RKO (cell line): ENCODE measurements at regions not wholly inside any gene's neighbourhood (a gene's known extent, or its start where the extent isn't known, plus 50 kb on each side); places are given as distances from the start of the nearest gene placed in this dataset.

Experiments
- DNase-seq: peaks from one replicate; pipeline ENCODE4 v3.0.0-alpha.2; 2016; ENCODE audit warnings: low spot score

DNA sequence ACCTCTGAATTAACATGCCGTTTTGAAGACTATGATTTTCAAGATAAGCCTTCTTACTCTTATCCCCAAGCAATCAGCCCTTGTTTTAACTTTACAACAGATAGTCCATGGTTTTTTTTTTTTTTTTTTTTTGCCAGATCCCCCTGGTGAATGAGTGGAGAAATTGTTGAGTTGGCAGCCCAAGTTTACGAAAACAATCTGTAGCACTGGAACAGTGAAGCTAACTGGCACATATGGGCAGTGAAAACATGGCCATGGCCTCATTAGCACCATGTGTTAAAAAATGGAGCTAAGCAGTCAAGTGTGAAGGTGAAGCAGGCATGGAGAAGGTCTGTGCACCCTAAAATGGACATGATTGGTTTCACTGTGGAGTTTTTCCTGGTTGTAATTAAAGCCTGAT is 812.1 kb upstream of the MIR17HG start:
- DNase-seq: no peak

DNA sequence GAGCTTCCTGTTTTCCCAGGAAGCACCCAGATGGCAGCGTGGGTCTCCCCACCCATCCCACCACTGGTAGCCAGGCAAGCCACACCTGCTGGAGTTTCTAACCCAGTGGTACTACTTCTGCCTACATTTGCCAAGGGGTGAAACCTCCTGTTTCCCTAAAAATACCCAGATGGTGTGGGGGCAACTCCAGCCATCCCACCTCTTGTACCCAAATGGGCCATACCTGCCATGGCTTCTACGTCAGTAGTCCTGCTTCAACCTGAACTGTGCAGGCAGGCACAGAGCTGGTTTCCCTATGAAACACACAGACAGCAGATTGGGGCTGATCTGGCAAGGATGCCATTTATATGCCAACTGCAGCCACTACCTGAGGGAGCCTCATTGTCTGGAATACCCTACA is 809.4 kb upstream of the MIR17HG start:
- no peak for DNase-seq

DNA sequence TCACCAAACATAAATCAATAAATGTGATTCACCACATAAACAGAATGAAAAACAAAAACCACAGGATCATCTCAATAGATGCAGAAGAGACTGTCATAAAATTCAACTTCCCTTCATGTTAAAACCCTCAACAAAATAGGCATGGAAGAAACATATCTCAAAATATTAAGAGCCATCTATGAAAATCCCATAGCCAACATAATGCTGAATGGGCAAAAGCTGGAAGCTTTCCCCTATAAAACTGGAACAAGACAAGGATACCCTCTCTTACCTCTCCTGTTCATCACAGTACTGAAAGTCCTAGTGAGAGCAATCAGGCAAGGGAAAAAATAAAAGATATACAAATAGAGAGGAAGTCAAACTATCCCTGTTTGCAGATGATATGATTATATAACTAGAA is 806.1 kb upstream of the MIR17HG start:
- DNase-seq: no peak

DNA sequence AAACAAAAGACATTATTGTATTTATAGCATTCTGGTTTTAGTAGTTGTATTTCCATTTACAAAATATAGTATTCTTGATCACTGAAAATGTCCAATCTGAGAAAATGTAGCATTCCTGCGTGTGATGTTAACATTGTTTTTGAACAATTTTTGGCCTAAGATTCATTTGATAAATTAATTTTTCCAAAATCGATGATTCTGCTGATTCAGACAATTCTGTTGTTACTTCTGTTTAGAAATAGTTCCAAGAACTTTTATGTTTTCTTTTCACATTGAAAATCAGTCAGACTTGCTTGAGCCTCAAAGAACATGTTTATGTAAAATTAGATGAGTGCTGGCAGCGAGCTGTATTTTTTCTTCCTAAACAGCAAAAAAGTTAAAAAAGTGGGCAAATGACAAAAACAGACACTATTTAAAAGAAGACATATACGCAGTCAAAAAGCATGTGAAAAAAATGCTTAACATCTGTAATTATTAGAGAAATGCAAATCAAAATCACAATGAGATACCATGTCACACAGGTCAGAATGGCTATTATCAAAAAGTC is 804.5 kb upstream of the MIR17HG start:
- DNase-seq: no peak

DNA sequence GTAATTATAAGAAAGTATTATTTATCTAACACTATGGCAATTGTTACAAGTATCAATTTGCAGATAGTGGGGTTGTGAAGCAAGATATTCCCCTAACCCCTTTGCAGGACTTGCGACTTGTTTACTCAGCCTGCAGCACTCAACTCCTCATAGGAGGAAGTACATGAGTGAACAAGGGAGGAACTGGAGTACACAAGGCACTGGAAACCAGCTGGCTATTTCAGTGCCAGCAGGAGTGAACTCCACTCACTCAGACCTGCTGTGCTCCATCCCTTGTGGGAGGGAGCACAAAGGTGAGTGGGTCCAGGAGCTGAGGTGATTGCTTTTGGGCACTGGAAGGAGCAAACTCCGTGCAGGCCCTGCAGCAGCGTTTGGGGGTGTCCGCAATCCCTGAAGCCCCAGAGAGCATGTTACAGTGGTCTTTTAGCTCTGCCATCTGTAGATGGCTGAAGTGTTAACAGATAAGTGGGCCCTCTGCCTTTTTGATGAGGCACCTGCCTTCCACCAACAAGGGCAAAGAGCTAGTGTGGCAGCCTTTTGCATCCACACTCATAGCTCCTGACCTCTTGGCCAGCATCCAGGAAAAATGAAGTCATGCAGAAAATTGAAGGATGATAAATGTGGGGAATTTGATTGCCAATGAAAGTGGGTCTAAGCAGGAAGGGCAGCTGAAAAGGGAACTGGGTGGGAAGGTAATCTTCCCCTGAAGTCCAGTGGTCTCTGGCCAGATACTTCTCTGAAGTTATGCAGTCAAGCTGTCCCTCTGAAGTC is 802.2 kb upstream of the MIR17HG start:
- peak; percentile 25 for DNase-seq

DNA sequence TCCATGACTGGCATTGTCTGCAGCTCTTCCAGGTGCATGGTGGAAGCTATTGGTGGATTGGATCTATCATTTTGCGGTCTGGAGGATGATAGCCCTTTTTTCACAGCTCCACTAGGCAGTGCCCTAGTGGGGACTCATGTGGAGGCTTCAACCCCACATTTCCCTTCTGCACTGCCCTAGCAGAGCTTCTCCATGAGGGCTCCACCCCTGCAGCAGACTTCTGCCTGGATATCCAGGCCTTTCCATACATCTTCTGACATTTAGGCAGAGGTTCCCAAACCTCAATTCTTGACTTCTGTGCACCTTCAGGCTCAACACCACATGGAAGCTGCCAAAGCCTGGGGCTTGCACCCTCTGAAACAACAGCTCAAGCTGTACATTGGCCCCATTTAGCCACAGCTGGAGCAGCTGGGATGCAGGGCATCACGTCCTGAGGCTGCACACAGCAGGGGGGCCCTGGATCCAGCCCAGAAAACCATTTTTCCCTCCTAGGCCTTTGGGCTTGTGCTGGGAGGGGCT is 800.2 kb upstream of the MIR17HG start:
- no peak for DNase-seq

DNA sequence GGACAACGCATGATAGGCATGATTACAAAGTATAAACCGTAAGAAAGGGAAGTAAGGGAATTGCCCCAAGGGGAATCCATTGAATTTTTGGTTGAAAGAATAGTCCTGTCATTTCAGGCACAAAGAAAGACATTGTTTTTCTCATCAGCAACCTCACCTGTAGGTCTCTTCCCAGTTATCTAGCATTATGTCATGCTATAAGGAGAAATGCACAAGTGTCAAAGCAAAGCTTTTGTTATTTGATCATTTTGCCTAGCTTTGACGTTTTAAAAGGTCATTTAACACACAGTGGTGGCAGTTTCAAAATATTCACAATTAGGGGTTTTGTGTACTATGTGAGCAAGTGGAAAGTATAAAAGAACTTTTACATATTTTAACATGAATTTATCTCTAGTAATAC is 796.2 kb upstream of the MIR17HG start:
- no peak for DNase-seq

DNA sequence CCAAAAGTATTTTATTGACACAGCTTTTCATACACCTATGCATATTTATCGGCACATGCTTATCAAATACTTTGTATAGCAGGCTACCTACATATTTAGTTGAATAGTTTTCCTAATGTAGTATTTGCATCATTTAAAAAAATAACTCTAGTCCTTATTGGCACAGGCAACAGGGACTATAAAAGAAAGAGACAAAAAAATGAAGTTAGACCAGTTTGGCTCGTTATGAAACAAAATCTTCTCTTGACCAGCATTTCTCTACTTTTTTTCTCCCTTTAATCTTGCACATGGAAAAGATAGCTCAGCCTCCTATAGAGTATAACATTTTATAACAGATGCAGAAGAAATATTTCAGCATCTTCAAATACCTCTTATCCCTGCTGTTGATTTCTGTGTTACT is 794.8 kb upstream of the MIR17HG start:
- DNase-seq: no peak

DNA sequence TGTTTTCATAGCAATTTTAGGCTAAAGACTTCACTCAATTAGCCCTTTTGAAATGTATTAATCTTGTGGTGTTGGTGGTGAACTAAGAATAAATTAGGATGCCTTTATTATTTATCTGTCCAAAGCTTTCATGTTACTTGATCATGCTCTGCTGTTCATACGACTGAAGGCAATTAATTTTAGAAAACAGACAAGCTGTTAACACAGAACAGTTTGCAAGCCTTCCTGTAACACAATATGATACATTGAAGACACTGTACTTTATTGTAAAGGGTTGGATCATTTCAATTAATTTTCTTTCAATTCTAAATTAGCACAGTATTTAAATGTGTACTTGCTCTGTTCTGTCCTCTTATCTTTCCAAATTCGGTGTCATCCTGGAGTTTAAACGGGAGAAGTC is 794.3 kb upstream of the MIR17HG start:
- DNase-seq: no peak

DNA sequence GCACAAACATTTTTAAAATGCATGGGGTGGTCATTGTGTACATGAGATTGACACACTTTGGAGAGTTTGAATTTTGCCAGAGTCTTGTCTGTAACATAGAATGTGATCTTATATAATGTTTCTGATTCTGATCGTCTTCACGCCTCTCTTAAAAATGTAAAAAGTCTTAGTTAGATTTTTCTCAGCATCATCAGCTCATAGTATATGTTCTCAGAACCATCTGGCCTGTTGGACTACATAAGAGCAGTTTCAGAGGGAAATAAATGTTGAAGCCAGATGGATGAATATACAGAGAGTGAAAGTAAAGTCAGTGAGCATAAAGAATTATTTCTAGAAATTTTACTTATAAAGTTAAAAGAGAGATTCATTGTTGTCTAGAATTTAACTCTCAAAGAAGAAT is 789.9 kb upstream of the MIR17HG start:
- no peak for DNase-seq

DNA sequence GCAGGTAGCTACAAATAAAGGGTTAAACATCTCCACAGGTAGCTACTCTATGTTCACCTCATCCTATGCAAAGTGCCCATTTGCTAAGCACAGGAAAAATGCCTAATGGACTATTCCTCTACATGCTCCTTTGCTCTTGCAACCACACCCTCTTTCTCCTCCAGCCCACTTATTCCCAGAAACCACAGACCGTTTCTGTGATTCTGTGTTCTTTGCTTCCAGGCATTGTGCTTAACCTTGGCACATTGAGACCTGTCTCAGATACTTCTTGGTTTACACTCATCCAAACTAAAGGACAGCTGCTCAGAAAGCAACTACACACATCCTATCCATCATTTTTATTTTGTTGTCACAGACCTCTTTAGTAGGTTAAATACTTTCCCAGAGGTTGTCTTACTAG is 785.0 kb upstream of the MIR17HG start:
- DNase-seq: no peak

DNA sequence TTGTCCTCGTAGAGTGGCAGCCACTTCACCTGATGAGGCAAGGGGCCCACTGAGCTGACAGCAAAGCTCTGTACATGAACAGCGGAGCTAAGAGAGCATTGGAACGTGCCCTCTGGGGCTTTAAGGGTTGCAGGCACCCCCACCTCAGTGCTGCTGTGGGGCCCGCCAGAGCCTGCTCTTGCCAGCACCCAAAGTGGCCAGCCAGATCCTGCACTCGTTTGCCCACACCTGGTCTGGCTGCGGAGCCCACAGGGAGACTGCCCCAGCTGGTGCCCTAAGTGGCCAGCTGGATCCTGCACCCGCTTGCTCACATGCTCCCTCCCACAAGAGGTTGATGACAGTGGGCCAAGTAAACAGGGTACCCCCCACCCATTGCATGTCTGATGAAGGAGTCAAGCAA is 783.4 kb upstream of the MIR17HG start:
- no peak for DNase-seq

DNA sequence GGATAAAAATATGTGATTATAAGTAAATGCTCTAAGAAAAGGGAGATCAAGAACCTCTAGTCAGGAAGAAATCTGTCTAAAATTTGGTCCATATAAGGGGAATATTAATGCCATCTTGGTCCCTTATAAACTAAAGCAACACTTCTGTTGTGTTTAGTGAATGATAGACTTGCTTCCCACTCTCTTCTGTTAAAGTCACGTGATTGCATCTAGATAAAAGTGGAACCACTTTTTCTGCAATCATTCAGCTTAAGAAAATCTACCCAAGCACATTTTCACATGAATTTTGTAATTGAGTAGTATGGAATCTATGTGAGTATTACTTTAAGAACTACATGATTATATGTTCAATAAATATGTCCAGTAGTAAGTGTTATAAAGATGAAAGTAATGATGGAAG is 782.9 kb upstream of the MIR17HG start:
- DNase-seq: no peak

DNA sequence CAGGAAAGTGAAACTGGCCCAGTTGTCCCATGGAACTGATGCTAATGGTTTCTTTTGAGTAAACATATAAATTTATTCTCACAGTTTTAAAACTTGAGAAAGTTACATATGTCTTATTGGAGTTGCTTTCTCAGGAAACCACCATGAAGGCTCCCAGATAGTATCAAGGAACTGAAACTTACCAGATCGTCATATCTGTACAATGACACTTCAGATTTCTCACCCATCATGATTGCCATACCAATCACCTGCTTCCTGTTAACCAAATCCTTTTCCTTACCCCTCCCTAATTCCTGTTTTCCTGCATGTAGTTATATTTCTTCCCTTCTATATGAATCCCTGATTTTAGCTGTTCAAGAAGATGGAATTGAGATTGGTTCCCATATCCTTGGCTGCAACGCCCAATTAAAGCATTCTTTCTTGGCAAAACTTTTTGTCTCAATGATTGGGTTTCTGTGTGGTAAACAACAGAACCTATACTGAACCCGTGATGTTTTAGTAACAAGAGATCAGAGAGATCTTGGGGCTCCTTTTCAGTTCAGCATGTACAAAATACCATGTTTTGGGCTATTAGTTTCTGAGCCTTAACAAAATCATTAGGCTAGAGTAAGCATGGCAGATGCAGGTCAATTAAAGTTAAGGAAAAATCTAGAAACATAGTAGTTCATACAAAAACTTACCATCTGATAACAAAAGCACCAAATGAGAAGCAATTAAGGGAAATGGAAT is 781.3 kb upstream of the MIR17HG start:
- DNase-seq: no peak

DNA sequence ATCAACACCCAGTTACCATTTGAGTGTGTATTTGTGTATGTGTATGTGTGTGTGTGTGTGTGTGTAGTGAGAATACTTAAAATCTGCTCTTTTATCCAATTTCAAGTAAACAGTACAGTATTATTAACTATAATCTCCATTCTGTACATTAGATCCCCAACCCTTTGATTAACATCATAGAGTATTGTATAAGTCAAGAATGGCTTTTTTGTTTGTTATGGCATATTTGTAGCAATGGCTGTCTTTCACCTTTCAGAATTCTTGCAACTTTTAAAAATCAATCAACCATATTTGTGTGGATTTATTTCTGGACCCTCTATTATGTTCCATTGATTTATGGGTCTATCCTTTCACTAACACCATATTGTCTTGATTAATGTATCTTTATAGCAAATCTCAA is 779.3 kb upstream of the MIR17HG start:
- DNase-seq: no peak

DNA sequence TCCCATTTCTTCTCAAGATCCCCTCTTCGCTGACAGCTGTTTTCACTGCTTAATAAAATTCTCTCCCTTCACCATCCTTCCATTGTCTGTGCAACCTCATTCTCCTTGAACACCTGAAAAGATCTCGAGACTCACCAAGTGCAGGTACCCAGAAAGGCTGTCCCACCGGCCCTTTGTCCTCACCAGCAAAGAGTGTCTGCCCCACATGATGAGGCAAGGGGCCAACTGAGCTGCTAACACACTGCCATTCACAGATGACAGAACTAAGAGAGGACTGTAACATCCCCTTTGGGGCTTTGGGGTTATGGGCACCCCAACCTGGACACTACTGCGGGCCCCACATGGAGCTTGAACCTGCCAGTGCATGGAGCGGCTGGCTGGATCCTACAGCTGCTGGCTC is 771.4 kb upstream of the MIR17HG start:
- DNase-seq: no peak

DNA sequence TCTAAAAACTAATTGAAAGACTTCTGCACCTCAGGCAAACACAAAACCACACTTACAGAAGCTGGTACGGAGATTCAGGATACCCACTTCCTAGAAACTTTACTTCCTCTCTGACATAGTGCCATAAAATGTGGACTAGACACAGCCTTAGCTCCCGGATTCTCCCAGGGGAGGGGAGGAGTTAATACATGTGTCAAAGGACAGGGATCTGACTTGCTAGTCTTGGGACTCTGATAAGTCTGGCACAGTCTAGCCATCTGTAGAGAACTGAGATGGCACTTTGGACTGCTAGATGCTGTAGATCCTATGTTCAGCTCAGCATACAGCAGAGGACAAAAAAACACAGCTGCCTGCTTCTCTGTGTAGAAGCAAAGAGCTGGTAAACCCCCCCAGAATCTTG is 769.8 kb upstream of the MIR17HG start:
- no peak for DNase-seq

DNA sequence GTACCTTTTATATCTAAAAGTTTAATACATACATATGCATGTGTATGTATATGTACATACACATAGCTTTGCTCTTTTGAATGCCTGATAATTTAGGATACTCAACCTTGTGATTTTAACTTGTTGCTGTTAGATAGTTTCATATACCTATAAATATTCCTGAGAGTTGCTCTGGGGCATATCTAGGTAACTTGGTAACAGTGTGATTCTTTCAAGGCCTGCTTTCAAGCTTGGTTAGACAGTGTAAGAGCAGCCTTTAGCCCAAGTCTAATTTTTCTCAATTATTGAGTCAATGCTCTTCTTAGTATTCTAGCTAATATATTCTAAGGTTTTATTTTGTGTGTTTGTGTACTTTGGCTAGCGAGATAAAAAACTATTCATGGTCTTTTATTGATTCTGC is 762.1 kb upstream of the MIR17HG start:
- DNase-seq: no peak

DNA sequence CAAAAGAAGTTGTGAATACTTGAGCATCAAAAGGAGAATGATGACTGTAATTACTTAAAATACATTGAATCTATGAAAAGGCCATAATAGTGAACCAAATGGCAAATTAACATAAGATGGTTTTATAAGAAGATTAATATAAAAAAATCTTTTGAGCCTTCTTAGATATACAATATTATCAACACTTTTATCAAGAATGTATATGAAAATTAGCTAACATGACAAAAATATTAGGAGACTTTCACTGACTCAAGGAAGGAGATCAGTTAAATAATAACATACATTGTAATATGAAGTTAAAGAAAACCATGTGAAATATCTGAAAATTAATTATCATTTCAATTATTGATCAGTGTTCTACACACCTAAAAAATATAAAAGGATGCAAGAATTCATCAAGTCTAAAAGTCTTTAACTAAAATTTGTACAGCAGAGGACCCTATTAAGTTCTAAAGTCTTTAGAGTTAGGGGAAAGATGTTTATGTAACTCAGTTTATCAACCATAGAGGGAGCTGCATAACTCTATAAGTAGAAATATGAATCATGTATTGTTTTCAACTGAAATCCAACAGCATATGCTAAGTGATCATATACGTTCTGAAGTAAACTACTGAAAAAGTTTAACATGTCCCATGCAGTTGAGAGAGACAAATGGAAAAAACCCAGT is 756.1 kb upstream of the MIR17HG start:
- no peak for DNase-seq

DNA sequence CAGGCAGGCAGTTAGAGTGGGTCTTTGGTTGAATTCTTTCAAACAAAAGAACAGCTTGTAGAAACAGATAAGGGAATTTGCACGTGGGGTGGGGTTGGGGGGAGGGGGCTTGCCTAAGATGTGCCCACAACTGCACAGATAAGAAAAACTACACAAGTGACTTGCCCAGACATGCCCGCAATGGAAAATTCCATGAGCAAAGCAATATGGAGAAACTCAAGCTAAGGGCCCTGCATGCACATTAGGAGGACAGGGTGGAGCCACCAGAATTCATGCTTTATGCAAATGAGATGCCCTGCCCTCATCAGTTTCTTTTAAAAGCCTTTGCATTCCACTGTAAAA is 755.6 kb upstream of the MIR17HG start:
- no peak for DNase-seq

DNA sequence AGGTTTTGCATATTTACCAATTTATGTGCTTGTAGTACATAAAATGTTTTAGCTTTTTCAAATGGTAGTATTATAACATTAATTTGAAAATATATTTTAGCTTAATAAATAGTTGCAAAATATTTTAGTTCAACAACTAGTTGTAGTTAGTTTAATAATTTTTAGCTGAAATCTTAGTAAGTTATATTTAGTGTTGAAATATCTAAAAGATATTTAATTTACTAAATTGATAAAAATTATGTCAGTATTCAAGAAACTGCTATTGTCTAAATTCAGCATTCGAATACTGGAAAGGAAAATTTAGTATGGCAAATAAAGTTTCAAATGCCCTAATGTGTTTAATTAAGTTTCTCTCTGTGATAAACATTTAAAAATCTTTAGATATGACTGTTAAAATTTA is 754.5 kb upstream of the MIR17HG start:
- DNase-seq: no peak

DNA sequence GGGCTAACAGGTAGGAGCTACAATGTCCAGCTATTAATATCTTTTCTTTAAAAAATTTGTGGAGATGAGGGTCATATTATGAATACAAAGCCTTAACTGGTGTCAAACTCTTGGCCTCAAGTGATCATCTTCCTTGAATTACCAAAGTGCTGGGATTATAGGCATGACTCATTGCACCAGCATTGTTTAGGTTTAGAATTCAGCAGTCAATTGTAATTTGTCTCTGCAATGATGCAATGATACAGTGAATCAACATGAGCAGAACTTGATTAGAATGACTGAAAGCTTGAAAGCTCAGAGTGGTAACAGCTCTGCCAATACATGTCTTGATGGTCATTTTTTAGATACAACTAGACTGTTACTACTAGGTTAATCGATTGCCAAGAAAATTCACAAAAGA is 752.8 kb upstream of the MIR17HG start:
- DNase-seq: peak; percentile 59

DNA sequence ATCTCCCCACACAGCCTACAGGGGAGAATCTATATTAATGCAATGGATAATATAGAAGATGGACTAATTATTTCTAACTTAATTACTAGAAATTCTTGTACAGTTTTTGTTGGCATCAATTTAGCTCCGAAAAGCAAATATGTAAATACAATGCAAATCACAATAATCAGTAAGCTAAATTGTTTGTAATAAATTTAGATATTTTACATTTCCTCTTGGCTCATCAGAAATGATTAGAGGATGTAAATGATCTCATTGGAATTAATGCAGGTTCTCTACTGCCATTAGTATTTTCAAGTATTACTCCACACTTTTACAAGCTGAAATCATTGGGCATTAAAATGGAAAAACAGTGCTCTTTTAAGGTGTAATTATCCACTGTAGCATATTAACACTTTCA is 741.8 kb upstream of the MIR17HG start:
- DNase-seq: no peak
